HG02798 (cell line): ENCODE measurements at regions not wholly inside any gene's neighbourhood (a gene's known extent, or its start where the extent isn't known, plus 50 kb on each side); places are given as distances from the start of the nearest gene placed in this dataset.

Source experiments
- ATAC-seq: cut with Tn5 transposase; IDR thresholded peaks from one replicate; pipeline ENCODE4 v1.9.1; 2021; ENCODE audit warnings: mild to moderate bottlenecking; ENCODE audit not compliant: unreplicated experiment, poor library complexity

DNA sequence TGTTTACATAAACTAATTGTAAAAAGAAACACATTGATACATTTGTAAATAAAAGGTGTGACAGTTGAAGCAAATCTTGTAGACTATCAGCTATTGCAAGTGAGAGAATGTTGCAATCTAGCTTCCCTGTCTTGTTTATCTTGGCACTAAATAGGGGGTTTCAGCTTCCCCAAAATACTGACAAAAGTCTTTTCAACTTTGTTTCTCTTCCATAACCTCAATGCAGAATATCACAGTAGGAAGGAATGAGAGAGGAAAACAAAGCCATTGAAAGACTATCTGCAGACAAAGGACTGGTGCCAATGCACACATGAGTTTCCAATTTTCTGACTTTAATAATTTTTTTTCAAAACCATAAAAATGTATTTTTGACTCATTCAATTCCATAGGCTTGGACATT is 886.2 kb upstream of the MGAT4C start:
- ATAC-seq: no peak

DNA sequence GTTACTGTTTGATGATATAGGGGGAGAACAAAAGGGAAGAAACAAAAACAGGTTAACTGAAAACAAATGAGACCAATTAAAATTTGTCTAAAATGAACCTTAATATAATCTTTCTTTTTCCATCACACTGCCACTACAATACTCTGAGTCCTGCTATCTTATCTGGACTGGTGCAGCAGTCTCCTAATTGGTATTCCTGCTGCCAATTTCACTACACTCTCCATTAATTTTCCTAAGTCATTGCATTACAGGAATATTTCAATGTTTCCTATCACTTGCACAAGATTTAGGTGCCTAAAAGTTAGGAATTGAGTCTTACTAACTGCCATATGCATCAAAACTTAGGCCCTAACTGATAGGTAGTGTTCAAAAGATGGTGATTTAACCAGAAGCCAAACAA is 884.9 kb upstream of the MGAT4C start:
- ATAC-seq: no peak

GRCh38 chr12:87140262-87140661 is 884.1 kb upstream of the MGAT4C start:
- no peak for ATAC-seq

GRCh38 chr12:87137220-87137619 is 881.0 kb upstream of the MGAT4C start:
- no peak for ATAC-seq

DNA sequence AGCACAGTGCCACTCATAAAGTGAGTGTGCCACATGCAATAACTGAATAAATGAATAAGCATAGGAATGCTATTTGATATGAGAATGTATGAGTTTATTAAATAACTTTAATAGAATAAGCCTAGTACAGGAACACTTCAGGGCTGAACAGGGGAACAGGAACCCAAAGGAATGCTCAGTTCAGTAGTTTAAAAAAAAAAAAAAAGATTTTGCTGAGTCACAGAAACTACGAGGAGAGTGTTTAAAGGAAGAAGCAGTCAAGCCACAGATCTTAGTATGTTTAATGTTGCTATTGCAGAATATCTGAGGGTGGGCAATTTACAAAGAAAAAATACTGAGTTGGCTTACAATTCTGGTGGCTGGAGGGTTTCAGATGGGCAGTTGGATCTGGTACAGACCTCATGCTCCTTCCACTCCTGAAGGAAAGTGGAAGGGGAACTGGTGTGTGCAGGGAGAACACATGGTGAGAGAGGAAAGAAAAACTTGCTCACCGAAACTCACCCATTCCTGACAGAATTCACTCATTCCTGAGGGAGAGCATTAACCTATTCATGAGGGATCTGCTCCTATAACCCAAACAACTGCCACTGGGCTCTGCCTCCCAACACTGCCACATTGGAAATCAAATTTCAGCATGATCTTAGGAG is 880.3 kb upstream of the MGAT4C start:
- ATAC-seq: no peak

GRCh38 chr12:87127272-87127671 is 871.1 kb upstream of the MGAT4C start:
- ATAC-seq: no peak

- ATAC-seq: no peak
Measured at GRCh38 chr12:87121896-87122295, 865.7 kb upstream of the MGAT4C start.

- no peak for ATAC-seq
Measured at GRCh38 chr12:87120440-87120839, 864.2 kb upstream of the MGAT4C start.

DNA sequence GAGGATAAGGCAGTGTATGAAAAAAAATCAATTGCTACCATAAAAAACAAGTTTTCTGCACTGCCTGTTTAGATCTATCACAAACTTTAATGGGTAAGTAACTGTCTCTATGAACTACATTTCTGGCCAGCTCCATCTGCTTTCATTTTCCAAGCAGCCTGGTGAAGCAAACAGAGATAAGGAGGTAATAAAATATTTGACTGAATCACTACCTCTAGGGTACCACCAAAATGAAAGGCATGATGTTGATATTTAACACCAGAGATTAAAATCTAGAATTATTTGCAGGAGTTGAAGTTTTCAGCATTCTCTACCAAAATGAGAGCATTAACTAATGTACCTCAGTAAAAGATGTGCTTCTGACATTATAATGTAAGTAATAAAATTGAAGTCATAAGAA is 863.5 kb upstream of the MGAT4C start:
- no peak for ATAC-seq

DNA sequence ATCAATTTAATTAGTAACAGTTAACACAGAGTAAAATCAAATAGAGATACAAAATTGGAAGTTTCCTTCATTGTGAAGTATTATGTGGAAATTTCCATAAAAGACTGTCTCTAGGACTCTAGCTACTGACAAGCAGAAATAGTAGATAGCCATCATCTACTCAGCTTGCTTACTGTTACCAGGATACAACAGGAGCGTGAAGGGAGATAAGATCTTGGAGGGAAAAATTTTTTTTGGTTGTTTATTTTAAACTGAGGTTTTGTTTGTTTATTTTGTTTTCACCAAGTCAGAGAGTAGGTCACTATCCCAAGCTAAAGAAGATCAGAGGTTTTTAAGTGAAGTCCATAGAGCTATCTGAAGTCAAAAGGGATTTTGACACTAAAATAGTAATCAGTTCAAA is 861.3 kb upstream of the MGAT4C start:
- ATAC-seq: no peak

DNA sequence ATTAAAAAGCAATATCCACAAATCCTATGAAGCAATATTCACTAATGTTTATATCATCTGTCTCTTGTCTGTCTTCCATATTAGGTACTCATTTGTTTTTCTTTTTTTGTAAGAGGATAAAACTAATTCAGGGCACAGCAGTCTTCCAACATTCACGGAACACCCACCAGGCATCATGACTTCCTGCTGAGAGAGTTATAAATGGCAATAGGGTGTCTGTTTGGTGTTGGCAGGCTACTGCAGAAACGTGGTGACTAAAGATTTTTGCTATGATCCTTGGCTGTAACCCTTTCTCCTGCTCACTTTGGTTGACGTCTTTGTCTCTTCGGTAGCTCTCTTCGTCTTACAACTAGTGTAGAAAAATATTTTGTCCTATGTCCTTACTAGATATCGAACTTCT is 860.6 kb upstream of the MGAT4C start:
- ATAC-seq: no peak

- ATAC-seq: no peak
Measured at GRCh38 chr12:87112571-87113345, 856.6 kb upstream of the MGAT4C start.

DNA sequence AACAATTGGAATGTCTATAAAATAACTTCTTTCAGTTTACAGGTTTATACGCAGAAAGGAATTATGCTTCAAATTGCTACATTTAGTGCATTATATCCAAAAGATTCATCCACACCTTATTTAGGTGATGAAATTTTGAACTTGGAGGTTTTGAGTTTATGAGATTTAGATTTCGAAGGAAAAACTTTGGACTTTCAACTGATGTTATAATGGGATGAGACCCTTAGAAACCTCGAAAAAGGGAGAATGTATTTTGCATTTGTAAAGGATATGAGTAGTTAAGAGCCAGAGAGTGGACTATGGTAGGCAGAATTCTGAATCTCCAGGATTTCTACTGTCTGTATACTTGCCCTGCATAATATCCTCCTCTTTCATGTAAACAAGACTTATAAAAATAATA is 851.6 kb upstream of the MGAT4C start:
- no peak for ATAC-seq

GRCh38 chr12:87107270-87107669 is 851.1 kb upstream of the MGAT4C start:
- no peak for ATAC-seq

DNA sequence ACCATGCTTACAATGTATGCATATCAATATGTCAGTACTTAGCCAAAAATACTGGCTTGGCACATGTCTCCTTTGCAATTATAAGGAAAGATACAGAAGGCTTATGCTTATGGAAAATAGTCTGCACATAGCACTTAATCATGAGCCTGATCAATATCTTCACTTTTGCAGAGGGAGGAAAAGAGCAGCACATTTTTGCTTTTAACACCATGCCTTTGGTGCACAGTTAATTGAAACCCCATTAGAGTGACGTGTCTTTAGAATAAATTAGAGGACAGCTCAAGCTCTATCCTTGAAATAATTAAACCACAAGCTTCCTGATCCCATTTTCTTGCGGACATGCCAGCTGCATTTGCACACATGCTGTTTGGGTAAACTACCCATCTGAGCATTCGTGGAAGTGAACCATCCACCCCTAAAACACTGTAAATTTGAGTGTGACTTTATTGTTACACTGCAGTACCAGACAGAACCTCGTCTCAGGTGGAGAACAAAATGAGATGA is 839.9 kb upstream of the MGAT4C start:
- ATAC-seq: no peak

DNA sequence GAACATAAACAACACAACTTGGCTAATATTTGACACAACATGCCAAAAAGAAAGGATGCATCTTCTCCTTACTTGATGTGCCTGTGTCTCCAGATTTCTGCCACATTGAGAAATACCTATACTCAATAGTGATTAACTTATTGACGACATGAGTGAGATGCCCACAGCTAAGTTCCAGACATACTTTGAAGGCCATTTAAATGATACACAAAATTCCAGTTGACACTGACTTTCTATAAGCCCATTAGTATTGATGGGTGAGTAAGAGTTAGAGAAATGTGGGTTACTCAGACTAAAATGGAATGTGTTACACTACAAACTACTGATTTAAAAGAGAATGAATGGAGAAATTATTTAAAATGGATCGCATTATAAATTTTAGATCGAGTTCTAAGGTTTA is 838.2 kb upstream of the MGAT4C start:
- ATAC-seq: no peak

GRCh38 chr12:87092421-87092820 is 836.2 kb upstream of the MGAT4C start:
- ATAC-seq: no peak

DNA sequence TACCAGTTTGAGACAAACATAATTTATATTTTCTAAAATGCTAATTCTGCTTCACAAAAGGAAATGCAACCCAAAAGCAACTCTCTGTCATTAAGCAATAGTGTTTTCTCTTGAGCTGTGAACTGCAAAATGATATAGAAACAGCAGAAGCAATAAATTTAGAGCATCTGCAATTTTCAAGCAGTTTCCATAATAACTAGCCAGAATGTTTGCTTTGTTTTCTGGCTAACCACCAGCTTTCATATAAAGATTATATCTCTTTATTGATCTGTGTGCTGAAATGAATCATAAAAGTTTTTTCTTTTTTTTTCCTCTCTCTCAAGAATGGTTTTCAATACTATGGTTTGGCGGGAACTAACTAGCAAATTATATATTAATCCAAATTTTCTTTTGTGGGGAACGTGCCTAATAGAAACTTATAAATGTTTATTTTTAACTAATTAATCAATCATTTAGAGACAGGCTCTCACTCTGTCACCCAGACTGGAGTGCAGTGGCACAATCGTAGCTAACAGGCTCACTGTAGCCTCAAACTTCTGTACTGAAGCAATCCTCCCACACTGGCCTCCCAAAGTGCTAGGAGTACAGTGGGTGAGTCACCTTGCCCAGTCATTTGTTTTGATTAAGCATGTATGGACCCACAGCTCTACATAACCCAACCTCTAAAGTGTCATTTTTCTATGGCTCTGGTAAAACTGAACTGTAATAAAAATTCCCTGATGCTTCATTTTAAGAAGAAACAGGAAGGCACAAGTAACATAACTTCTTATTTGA is 830.1 kb upstream of the MGAT4C start:
- ATAC-seq: no peak

GRCh38 chr12:87085286-87085685 is 829.1 kb upstream of the MGAT4C start:
- no peak for ATAC-seq

DNA sequence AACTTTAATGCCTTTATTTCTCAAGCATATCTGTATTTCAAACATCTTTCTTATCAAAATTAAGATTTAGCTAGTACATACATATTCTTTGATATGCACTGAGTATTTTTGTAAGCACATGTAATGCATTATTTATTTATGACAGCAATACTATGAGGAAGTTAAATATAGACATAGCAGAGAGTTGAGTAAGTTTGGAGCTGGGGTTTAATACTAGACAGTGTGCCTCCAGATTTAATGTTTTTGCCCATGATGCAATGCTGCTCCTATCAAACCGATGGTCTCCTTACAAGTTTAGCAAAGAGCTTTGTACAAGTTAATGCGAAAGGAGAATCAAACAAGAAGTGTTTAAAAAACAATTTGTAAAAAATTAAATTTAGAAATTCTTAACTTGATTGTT is 826.6 kb upstream of the MGAT4C start:
- ATAC-seq: no peak

GRCh38 chr12:87074781-87075180 is 818.6 kb upstream of the MGAT4C start:
- no peak for ATAC-seq
